ENCODE measurements at regions not wholly inside any gene's neighbourhood (a gene's known extent, or its start where the extent isn't known, plus 50 kb on each side); places are given as distances from the start of the nearest gene placed in this dataset.

DNA sequence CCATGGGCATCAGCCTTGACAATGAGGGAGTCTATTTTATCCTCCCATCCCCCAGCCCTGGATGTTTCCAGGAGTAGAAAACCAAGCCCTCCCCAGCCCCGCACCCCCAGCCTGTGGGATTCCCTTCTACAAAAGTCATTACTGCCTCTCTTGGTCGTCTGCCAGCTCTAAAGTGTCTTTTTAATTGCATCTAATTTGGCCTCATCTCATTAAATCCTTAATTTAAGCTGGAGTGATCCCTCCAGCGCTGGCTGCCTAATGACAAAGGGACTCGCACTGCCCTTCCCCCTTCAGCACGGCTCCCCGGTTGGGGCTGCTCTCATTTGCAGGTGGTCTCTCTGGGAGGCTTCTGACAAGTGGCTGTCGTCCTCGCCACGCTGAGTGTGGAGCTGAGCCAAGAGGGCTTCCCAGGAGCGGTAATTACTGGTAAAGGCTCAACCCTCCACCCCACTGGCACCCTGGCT is 107.9 kb upstream of the ALDH1B1 start:
- peak; percentile 78 for DNase-seq

GRCh38 chr9:38284039-38284575 is 108.4 kb upstream of the ALDH1B1 start:
- no peak for DNase-seq

DNA sequence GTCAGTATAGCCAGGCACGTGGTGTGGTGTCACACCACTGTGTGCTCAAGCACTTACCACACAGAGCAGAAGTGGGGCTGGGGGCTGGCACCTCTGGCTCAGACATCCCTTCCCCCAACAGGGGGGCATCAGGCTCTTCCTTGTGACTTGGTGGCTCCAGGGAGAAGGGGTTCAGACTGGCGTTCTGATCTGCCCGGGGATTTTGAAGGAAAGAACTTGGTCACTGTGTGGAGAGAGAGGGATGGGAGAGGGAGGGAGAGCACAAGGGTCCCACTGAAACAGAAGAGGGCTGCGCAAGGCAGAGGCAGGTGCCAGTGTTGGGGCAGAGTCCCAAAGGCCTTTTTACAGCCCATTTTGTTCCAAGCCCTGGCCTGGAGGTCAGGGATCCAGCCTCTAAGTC is 109.7 kb upstream of the ALDH1B1 start:
- DNase-seq, result no peak

- DNase-seq, result no peak
These were observed 110.6 kb upstream of the ALDH1B1 start for GRCh38 chr9:38281917-38282316.

DNA sequence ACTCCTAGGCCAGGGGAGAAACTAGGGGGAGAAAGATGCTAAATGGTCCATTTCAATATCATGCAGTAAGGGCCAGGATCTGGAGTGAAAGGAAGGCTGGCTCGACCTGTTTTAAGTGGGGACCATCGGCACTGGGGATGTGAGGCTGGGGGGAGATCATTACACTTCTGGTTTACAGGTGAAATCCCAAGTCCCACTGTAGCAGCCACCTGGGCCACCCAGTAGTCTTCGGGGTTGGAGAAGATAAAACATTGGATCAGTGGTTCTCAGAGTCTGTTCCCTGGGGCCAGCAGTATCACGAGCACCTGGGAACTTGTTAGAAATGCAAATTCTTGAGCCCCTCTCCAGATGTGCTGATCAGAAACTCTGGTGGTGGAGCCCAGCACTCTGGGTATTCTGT is 111.3 kb upstream of the ALDH1B1 start:
- DNase-seq, result no peak

- no peak for DNase-seq
These were observed 112.2 kb upstream of the ALDH1B1 start for GRCh38 chr9:38280251-38280800.

DNA sequence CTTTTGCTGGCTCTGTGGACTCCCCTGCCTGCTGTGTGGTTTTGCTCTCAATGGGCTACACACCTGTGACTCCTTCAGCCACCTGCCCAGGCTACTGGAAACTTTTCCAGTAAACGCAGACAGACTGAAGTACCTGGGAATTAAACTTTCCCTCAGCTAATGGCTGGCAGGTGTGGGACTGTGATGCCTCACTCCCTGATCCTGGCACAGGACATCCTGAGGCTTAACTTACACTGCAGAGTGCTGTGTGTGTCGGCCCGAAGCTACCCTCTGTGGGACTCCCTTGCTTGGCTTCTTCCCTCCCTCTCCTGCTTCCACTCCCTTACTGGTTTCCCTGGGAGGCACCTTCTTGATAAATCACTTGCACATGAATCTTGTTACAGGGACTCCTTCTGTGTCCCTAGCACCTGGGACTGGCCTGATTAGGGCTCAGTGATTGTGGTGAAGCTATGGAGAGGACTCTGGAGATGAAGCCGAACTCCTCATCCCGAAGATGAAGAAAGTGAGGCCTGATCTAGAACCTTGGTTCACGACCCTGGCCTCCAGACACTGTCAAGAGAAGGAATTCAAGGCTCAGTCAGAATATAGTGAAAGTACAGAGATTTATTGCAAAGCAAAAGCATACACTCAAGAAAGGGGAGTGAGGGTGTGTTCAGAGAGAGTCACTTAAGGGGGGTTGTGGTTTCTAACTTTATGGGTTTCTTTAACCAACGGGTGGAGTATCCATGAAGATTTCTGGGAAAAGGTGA is 113.4 kb upstream of the ALDH1B1 start:
- no peak for DNase-seq

GRCh38 chr9:38278457-38278856 is 114.0 kb upstream of the ALDH1B1 start:
- no peak for DNase-seq

GRCh38 chr9:38277601-38278200 is 114.8 kb upstream of the ALDH1B1 start:
- DNase-seq, result no peak

DNA sequence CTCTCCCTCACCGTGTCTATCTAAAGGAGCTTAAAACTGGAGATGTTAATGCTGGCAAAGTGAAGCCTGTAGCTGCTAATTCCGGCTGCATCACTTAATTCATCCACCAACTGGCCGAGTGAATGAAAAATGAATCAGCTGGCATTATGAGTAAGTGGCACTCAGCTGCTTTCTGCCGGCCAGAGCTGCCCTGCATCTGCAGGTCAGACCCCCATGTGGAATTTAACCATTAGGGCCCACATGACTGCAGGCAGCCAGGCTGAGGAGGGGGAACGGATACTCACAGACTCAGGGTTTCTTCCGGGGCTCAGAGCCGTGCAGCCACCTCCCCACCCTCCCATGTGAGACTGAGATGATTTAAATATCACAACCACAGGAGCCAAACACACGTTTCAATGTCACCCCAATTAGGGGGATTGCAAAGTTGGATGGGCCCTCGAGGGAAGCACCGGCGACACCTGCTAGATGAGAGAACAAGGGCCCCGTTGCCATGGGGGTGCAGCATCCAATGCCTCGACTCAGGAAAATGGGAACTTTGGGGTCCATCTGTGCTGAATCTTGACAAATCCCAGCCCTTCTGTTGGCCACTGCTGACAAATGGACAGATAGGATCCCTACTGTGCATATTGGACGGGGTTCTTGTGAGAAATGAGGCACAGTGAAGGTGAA is 115.6 kb upstream of the ALDH1B1 start:
- DNase-seq, result no peak

GRCh38 chr9:38274800-38275199 is 117.7 kb upstream of the ALDH1B1 start:
- DNase-seq, result no peak

GRCh38 chr9:38272710-38273109 is 119.8 kb upstream of the ALDH1B1 start:
- DNase-seq, result no peak

DNA sequence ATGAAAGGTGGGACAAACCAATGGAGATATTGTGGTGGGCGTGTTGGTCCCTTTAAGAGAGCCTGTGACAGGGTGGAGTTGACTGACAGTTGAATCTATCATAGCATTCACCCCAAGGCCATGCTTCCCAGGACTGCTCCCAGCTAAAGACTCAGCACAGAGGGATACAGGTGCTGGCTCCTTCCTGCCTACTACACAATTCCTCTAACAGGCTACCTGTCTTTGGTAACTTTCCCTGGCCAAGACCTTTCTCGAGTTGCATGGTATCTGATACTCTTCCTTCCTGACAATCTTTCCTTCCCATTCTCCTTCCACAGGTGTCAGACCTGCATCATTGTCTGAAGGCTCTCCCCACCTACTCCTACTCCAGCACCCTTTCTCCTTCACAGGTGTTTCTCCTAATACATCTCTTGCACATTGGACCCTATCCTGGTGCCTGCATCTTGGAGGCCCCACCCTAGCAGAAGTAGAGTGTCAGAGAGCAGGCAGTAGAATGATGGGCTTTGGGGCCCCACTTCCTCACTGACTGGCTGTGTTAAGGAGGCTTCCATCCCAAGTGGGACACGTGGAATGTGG is 120.7 kb upstream of the ALDH1B1 start:
- no peak for DNase-seq

DNA sequence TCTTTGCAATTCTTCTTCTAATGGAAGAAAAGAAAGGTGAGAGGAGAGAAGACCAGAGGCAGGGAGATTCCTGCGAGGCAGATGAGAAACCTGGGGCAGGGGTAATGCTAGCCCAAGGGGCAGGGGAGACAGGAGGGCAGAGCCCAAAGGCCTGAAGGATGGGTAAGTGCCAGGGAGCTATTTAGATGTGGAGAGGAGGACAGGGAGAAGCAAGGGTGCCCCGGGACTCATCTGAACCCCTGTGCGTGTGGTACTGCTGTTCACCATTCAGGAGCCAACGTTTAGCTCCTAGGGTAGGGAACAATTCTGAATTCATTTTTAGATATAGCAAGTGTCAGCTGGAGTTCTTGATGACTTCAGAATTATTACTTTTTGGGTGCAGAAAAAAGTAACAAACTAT is 122.7 kb upstream of the ALDH1B1 start:
- no peak for DNase-seq

DNA sequence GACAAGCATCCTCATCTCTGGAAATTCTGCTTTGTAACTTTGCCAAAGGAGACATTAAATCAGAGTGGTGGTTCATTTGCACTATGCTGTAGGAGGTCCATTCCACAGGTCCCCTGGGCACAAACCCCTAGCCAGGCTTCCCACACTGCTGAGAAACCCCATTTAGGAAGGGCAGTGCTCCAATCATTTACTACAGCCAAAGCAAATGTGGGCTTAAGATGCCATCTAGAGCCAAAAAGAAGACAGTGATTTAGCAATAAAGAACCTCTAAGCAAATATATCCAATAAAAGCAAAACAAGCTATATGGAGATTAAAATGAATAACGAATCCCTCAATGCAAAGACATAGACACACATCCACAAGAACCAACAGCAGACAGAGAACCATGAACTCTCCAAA is 129.0 kb upstream of the ALDH1B1 start:
- DNase-seq, result no peak

DNA sequence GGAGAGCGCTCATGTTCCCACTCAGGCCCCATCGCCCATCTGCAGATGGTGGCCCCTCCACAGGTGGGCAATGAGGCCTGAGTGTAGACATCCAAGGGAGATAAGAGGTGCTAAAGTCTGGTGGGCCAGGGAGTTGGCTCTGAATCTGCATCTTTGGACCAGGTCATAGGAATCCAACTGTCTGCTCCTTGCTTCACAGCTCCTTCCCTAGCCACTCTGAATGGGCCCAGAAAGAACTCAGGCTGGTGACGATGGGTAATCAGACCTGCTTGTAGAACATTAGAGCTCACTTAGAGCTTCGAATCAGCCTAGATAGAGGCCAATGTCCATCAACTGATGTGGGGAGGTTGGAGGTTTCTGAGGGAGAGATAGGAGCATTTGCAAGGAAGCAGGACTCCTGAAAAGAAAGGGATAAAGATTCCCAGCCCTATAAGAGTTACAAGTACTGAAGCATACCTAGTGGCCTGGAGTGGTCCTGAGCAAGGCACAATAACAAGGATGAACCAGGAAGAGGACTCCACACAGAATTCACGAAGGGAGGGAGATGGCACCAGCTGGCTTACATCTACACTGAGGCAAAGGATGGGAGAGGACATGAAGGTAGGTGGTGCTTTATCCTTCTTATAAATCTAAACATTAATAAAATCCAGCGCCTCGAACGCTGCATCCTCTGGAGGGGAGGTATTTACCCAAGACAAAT is 132.8 kb upstream of the ALDH1B1 start:
- no peak for DNase-seq

DNA sequence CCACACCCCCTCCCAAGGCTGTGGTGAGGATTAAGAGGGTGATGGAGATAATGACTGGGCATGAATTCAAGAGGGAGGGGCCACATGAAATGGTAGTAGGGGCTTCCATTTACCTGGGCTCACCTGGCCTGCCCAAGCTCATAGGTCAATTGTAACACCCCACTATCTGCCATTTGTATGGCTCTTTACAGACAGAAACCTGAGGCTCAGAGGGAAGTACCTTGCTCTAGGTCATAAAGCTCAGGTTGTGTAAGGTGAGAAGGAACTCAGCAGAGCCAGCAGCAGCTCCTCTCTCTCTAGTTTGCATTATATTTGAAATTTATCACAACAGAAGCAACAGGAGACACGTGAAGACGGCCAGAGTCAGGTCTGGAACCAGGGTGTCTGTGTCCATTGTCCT is 133.4 kb upstream of the ALDH1B1 start:
- no peak for DNase-seq

DNA sequence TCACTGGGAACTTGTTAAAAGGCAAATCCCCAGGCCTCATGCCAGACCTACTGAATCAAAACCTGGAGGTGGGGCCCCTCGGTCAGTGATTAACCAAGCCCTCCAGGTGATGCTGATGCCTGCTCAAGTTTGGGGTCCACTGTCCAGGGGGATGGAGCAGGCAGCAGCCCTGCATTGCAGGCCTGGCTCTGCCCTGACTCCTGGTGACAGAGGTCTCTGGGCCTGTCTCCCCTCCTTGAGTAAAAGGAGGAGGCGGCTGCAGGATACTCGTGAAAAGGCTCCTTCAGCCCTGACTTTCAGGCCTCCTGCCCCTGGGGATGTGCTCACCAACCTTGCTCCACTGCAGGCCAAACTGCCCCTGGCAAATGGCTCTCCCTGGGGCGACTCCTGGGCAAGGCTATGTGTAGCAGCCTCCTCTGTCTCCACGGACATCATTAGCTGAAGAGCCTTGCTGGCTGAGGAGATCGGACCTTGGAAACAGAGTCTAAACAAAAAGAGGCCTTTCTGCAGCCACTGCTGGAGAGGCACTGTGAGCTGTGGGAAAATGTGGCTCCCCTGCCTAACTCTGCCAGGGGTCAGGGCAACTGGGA is 134.8 kb upstream of the ALDH1B1 start:
- no peak for DNase-seq

DNA sequence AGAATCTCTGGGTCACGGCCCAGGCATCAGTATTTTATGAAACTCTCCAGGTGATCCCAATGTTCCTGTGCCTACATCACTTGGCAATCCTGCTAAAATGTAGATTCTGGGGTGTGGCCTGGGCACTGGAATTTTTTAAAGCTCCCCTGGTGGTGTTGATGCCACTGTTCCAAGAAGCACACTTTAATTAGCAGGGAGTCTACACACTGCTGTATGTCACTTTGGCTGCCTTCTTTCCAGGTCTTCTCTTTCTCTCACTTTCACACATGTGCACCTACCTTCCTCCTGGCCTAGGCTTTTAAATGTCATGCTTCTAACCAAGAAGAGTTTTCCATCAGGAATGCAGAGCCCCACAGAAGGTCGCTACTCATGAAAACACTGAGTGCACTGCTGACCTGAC is 136.0 kb upstream of the ALDH1B1 start:
- DNase-seq, result no peak

GRCh38 chr9:38255599-38255998 is 136.9 kb upstream of the ALDH1B1 start:
- peak; percentile 86 for DNase-seq

GRCh38 chr9:38254756-38255155 is 137.7 kb upstream of the ALDH1B1 start:
- DNase-seq, result no peak

DNA sequence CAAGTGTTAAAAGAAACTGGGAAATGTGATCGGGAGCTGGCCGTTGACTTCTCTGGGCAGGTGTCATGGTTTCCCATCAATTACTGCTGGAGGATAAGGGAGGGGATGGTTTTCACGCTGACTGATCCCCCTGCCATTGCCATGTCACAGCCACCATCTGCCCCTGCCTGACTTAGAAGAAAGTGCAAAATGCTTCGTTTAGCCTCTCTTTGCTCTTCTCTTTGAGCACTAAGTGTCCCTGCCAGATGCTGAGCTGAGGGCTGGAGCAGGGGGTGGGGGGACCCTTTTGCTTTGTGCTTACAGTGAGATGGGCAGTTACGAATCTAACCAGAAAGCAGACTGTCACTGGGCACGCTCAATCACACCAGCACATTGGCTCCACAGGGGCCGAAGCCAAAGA is 138.4 kb upstream of the ALDH1B1 start:
- DNase-seq, result peak; percentile 93

Measured in NCI-H524 treated with DMSO at 0.1 percent for 48 hours (cell line).